ENCODE measurements at regions not wholly inside any gene's neighbourhood (a gene's known extent, or its start where the extent isn't known, plus 50 kb on each side); places are given as distances from the start of the nearest gene placed in this dataset.
"Not testable (repeated sequence)": the region's sequence is repeated elsewhere in the genome, so short reads cannot be mapped to it uniquely, and the experiment has no call there.

DNA sequence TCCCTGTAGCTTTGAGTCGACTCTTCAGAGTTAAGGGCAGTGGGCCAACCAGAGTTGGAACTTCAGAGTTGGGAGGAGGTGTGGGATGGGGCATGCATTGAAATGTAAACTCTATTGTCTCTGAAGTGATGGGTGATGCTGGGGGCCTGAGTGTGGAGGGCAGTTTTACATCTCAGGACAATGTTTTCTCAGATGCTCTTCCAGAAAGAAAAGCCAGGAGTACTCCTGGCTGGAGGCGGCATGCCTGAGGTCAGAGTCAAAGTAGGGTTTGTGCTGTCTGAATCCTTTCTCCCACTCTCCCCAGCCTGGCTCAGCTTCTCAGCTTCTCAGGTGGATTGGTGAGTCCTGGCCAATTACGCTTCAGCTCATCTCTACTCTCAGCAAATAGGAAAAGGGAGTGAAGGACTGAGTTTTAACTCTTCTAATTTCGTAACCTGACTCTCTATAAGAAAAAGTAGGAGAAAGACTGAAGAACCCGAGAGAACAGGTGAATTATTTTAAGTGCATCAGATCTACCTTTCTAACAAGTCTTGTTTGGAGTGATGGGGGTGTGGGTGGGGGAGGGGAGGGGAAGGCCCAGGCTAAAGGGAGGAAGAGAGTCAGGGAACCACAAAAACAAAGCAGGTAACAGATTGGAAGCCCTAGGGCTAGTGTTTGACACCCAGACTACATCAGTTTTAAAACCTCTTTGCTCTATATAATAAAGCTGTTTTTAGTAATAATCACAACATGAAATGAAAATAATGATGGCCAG is 107.5 kb upstream of the PELI1 start:
- no peak for DNase-seq (ENCODE audit: low spot score)

DNA sequence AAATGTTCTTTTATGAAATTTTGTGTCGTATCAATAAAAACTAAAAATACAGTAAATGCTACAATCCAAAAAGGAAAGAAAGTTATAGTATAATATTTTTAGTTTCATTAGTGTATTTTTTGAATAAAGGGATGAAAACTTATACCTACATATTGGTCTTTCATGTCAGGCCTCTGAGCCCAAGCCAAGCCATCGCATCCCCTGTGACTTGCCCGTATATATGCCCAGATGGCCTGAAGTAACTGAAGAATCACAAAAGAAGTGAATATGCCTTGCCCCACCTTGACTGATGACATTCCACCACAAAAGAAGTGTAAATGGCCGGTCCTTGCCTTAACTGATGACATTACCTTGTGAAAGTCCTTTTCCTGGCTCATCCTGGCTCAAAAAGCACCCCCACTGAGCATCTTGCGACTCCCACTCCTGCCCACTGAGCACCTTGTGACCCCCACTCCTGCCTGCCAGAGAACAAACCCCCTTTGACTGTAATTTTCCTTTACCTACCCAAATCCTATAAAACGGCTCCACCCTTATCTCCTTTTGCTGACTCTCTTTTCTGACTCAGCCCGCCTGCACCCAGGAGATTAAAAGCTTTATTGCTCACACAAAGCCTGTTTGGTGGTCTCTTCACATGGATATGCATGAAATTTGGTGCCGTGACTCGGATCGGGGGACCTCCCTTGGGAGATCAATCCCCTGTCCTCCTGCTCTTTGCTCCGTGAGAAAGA is 108.2 kb upstream of the PELI1 start:
- not testable (repeated sequence) for DNase-seq (ENCODE audit: low spot score)

DNA sequence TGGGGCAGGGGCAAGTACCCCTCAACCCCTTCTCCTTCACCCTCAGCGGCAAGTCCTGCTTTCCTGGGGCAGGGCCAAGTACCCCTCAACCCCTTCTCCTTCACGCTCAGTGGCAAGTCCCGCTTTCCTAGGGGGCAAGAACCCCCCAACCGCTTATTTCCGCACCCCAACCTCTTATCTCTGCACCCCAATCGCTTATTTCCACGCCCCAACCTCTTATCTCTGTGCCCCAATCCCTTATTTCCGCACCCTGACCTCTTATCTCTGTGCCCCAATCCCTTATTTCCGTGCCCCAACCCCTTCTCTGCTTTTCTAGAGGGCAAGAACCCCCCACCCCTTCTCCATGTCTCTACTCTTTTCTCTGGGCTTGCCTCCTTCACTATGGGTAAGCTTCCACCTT is 109.2 kb upstream of the PELI1 start:
- DNase-seq (ENCODE audit: low spot score) = not testable (repeated sequence)

DNA sequence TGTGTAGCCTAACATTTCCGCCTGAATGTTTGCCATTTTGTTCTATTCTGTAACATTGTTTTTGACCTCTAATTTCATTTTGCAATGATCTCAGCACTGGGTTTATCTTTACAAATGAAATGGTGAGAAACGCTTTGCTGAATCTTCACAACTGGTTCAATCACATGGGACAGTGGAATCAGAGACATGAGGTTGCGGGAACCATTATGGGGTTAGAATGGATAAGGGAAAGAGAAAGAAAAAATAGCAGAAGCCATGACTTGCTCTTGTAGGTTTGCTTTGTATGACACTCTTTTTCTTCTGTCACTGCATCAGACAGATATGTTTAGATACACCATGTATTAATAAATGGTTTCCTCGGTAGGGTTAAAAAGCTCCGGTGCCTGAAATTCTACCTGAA is 114.3 kb upstream of the PELI1 start:
- DNase-seq (ENCODE audit: low spot score) = no peak

- DNase-seq (ENCODE audit: low spot score) = no peak
Observed at GRCh38 chr2:64259312-64259711, 115.1 kb upstream of the PELI1 start.

- DNase-seq (ENCODE audit: low spot score) = no peak
Observed at GRCh38 chr2:64260093-64260803, 116.0 kb upstream of the PELI1 start.

- DNase-seq (ENCODE audit: low spot score) = no peak
Observed at GRCh38 chr2:64260817-64261216, 116.6 kb upstream of the PELI1 start.

- DNase-seq (ENCODE audit: low spot score) = no peak
Observed at GRCh38 chr2:64262071-64262470, 117.9 kb upstream of the PELI1 start.

DNA sequence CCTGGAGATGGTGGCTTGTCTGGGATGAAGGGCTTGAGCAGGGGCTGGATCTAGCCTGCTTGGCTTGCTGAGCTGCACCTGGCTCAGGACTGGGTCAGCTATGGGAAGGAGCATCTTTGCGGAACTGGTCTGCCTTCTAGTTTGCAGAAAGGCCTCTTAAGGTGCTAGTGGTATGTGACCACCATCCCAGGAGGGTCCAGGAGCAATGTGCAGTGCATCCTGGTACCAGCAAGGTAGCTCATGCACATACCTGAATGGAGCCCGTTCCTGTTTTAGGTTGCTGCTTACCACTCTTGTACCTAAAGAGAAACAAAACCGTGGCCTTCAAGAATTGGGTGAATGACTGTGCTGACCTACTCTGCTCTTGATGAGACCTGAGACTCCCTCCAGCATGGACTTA is 118.6 kb upstream of the PELI1 start:
- DNase-seq (ENCODE audit: low spot score) = no peak

- peak; percentile 67 for DNase-seq (ENCODE audit: low spot score)
Observed at GRCh38 chr2:64263315-64263714, 119.1 kb upstream of the PELI1 start.

GRCh38 chr2:64267699-64268098 is 123.5 kb upstream of the PELI1 start:
- DNase-seq (ENCODE audit: low spot score) = no peak

- DNase-seq (ENCODE audit: low spot score) = no peak
Observed at GRCh38 chr2:64268330-64269048, 124.3 kb upstream of the PELI1 start.

- DNase-seq (ENCODE audit: low spot score) = peak; percentile 93
Observed at GRCh38 chr2:64273524-64274398, 129.5 kb upstream of the PELI1 start.

GRCh38 chr2:64274399-64275173 is 130.4 kb upstream of the PELI1 start:
- no peak for DNase-seq (ENCODE audit: low spot score)

DNA sequence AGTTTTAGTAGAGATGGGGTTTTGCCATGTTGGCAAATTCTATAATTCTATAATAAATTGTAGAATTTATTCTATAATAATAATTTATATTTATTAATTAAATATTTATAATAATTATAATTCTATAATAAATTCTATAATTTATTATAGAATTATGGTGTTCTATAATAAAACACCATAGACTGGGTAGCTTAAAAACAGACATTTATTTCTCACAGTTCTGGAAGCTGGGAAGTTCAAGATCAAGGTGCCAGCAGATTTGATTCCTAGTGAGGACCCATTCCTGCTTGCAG is 130.9 kb upstream of the PELI1 start:
- DNase-seq (ENCODE audit: low spot score) = no peak

DNA sequence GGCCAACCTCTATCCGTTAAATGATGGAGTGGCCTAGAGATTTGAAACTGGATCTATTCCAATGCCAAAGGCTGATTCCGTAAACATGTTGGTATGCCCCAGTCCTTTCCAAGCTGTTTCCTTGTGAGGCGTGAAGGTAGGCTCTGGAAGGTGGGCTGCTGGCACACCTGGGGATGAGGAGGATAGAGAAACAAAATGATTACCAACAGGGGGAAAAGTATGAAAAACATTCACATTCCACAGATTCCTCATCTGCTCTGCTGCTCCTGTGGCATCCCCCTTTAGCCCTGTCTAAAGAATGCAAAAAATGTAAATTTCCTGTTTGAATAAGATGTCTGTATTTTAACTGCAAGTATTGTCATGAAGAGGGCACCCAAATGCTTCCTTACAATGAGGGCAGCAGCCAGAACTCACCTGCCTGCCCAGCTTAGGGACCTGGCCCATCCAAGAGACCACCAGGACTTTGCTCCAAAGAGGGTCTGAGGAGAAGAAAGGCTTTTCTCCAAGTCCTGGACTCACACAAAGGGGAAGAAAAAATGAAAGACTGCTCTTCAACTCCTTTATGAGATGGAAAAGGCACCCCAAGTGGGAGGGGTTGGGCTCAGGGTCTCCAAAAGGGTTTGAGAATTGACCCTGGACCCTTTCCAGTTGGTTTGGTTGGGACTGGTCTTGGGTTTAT is 132.3 kb upstream of the PELI1 start:
- DNase-seq (ENCODE audit: low spot score) = peak; percentile 49

- peak; percentile 21 for DNase-seq (ENCODE audit: low spot score)
Observed at GRCh38 chr2:64277101-64277849, 133.1 kb upstream of the PELI1 start.

DNA sequence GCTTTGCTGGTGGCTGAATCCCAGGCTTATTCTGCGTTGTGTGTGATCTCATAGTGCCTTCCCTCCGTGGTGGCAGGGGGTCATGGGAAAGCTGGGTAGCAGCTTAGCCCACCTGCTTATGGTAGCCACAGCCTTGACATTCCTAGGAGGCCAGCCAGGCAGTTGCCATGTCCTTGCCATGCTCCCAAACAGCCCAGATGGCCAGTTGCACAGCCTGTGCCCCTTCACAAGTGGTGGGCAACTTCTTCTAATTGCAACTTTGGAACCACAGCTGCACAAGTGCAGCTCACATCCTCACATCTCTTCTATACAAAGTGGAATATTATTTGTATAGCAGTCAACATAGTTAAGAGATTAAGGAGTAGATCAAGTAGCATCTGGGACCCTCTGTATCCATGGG is 136.6 kb upstream of the PELI1 start:
- not testable (repeated sequence) for DNase-seq (ENCODE audit: low spot score)

DNA sequence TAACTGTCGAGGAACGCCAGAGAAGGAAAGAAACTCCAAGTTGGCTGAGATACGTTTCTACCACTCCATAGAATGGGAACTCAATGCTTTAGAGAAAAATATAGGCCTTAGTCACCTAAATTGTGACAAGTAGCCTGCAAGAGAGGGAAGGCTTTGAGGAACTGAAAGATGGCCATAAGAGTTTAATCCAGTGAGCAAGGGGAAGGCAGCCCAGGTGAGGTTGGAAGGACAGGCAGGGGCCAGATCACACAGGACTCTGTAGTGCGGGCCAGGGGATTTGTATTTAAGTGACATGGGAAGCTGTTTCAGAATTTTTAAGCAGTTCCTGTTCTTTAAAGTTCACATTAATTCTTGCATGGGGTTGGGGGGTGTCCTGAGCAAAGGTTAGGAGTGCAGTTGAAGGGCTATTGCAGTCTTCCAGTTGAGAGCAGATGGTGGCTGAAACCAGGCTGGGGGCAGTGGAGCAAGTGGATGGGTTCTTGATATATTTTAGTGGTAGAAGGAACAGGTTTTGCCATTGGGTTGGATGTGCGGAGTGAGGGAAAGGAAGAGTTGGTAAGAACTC is 138.9 kb upstream of the PELI1 start:
- no peak for DNase-seq (ENCODE audit: low spot score)
